DOHH2 (cell line): ENCODE measurements at regions not wholly inside any gene's neighbourhood (a gene's known extent, or its start where the extent isn't known, plus 50 kb on each side); places are given as distances from the start of the nearest gene placed in this dataset.

ENCODE experiments used
- CTCF ChIP-seq: fragments of 200-600 bp; sonication (generic); IDR thresholded peaks from one replicate; pipeline ENCODE4 v1.5.1; 2014; ENCODE audit warnings: antibody characterized with exemption, mild to moderate bottlenecking, low read depth, low read length; ENCODE audit not compliant: poor library complexity, severe bottlenecking
- EZH2phosphoT487 ChIP-seq: fragments of 200-600 bp; sonication (generic); IDR thresholded peaks from 2 replicates; pipeline ENCODE4 v1.6.1; 2017; ENCODE audit warnings: borderline replicate concordance, mild to moderate bottlenecking, antibody characterized with exemption, low read length, moderate library complexity, mixed read lengths

DNA sequence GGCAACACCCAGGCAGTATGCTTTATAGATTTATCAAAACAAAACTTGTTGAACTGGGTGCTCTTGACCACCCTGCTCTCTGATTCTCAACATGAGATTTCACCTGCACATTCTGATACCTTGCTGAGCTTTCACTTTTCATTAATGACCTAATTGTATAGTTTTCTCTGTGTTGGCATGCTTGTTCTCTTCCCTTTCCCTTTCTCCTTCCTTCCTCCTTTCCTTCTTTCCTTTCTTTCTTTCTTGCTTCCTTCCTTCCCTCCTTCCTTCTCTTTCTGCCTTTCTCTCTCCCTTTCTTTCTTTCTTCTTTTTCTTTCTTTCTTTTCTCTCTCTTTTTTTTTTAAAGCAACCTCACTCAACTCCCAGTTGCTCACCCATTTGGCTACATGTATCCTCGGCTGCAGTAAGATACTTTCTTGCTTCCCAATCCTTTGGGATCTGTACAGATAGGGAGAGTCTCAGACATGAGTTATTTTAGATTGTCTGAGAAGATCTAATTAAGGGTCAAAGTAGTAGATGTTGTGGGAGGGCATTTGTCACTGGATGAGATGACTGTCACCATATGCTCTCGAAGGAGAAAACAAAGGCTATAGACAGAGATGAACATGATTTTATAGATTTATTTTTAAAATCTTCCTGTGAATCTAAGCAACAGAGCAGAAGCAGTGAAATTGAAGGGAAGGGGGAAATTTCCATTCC lies 458.0 kb downstream of the USP25 start:
- TF ChIP-seq CTCF, result no peak
- no peak for TF ChIP-seq EZH2phosphoT487
